ENCODE measurements at regions not wholly inside any gene's neighbourhood (a gene's known extent, or its start where the extent isn't known, plus 50 kb on each side); places are given as distances from the start of the nearest gene placed in this dataset.
"Not testable (repeated sequence)": the region's sequence is repeated elsewhere in the genome, so short reads cannot be mapped to it uniquely, and the experiment has no call there.

DNA sequence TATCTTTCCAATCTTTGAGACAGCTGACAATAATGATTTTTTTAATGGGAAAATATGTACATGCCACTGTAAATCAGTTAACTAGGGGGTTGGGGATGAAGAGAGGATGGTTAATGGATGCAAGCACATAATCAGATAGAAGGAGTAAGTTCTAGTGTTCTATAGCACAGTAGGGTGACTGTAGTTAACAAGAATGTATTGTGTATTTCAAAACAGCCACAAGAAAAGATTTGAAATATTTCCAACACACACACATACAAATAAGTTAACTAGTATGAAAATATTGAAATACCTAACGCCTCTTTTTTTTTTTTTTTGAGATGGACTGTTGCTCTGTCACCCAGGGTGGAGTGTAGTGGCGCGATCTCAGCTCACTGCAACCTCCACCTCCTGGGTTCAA, 153.4 kb upstream of the SALL4 start:
- no peak for DNase-seq

DNA sequence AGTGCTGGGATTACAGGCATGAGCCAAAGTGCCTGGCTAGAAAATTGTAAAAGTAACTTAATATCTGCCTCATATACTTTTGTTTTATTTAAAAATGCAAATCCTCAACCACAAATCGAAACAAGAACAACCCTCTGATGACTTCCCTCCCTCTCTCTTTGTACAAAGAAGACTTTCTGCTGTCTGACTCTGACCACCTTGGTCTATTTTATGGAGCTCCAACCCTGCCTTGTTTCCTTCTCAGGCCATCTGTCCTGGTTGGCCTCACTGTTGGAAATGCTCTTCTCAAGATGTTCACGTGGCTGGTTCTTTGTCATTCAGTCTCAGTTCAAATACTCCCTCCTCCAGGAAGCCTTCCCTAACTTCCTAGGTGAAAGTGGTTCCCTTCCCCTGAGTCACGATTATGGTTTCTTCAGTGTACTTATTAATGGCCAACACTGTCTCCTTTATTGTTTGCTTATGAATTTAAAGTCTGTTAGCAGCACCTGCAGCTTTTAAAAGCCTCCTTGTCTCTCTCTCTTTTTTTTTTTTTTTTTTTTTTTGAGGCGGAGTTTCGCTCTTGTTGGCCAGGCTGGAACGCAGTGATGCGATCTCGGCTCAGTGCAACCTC, 151.5 kb upstream of the SALL4 start:
- no peak for DNase-seq

DNA sequence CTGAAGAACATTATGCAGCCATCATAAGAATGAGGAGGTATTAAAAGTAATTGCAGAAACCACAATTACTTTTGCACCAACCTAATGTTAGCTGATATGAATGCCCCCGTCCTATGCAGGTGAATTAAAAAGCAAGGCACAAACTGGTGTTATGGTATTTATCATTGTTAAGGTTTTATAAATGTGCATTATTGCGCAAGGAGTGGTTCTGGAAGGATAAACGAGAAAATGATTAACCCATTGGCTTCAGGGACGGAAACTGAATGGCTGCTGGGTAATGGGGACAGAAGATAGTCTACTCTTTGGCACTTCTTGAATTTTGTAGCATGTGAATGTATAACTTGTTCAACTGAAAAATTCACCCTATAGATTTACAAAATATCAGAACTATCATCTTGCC, 148.6 kb upstream of the SALL4 start:
- DNase-seq, result no peak

- no peak for DNase-seq
These were observed 144.3 kb upstream of the SALL4 start for GRCh38 chr20:51946586-51946985.

DNA sequence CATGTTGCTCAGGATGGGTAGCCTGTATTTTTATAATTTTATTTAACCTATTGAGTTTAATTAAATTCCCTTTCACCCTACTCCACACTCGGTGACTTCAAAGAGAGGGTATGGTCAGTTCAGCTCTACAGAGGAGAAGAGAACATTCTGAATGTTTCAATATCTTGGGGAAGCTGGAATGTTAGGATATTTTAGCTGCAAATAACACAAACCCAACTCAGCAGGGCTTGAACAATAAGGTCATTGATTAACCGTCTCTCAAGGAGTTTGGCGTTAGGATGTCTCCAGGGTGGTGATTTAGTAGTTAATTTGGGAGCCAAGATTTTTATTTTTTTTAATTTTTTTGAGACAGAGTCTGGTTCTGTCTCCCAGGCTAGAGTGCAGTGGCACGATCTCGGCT, 143.6 kb upstream of the SALL4 start:
- no peak for DNase-seq

GRCh38 chr20:51945177-51945576, 142.9 kb upstream of the SALL4 start:
- DNase-seq, result no peak

DNA sequence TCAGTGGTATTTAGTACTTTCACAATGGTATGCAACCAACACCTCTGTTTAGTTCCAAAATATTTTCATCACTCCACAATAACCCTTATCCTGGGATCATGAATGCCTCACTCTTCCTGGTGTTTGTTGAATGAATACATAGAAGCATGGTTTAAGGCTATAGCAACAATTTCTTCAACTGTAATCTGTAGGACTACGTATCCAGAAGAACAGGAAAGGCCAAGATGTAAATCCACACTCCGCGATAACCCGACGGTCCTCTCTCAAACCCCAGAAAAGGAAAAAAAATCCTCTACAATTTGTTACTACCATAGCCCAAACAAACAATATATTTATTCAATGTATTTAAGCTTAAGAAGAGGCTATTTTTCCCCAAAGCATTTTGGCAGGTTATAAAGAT, 141.4 kb upstream of the SALL4 start:
- DNase-seq, result no peak

- not testable (repeated sequence) for DNase-seq
These were observed 141.0 kb upstream of the SALL4 start for GRCh38 chr20:51943326-51943725.

DNA sequence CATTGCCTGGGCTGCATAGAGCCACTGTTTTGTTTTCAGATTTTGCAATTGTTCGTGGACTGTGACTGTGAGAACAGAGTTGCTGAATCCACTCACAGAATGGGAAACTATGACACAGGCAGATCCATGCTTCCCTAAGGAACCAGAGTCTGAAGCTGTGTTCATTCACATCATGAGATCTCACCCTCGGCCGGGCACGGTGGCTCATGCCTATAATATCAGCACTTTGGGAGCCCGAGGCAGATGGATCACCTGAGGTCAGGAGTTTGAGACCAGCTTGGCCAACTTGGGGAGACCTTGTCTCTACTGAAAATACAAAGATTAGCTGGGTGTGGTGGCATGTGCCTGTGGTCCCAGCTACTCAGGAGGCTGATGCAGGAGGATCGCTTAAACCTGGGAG, 139.2 kb upstream of the SALL4 start:
- DNase-seq, result no peak

DNA sequence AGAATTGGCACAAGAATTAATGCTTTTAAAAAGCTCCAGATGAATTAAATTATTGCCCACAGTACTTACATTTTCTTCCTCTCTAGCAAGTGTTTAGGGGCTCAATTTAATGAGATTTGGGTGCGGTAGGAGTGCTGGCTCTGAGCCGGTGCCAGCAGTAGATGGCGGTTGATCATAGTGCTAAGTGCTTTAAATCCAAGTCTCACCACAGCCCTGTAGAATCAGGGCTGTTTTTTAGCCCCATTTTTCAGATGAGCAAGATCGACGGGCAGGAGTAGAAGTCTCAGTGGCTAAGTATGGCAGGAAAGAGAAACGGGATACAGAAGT, 136.9 kb upstream of the SALL4 start:
- DNase-seq, result no peak

DNA sequence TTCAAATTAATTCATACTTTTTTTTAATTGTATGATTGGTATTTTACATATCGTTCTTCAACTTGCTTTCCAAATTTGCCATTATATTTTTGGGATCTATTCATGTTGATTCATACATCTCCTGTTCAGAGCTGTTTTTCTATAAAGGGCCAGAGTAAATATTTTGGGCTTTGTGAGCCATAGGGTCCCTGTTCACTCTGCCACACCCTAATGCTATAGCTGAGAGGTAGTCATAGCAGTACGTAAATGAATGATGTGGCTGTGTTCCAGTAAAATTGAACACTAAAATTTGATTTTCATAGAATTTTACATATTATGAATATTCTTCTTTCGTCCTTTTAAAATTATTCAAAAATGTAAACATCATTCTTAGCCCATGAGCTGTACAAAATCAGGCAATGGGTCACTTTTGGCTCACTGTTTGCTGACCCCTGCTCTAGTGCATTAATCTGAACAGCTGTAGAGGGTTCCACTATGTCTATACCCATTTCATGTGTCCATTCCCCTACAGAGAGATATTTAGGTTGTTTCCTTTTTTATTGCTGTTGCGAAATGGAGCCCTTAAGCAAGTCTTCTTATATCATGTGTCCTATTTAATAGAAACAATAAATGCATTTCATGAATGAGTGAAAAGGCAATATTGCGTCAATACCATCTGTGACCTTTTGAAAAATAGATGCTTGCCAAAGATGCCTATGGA, 136.4 kb upstream of the SALL4 start:
- DNase-seq, result no peak

DNA sequence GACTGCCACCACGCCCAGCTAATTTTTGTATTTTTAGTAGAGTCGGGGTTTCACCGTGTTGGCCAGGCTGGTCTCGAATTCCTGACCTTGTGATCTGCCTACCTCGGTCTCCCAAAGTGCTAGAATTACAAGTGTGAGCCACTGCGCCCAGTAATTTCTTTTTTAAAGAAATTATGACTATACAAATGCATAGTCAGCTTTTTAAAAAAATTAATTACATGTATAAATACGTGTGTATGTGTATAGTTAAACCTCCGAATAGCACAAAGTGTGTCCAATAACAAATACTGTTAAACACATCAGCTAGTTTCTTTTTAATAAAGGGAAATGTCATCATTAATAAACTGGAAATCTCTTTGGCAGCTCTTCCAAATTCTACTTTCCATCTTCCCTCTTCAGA, 135.5 kb upstream of the SALL4 start:
- DNase-seq, result no peak

DNA sequence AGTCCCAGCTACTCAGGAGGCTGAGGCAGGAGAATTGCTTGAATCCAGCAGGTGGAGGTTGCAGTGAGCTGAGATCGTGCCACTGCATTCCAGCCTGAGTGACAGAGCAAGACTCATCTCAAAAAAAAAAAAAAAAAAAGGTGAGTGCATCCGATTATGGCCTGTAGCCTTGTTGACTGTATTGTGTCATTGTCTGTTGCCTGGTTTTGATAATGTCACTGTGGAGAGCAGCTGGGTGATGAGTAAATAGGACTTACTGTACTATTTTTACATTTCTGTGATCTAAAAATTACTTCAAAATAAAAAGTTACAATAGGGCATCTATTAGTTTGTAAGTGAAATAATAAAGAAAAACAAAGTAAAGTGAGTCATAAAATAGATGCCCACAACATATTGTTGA, 134.1 kb upstream of the SALL4 start:
- no peak for DNase-seq

- no peak for DNase-seq
These were observed 132.7 kb upstream of the SALL4 start for GRCh38 chr20:51935003-51935358.

DNA sequence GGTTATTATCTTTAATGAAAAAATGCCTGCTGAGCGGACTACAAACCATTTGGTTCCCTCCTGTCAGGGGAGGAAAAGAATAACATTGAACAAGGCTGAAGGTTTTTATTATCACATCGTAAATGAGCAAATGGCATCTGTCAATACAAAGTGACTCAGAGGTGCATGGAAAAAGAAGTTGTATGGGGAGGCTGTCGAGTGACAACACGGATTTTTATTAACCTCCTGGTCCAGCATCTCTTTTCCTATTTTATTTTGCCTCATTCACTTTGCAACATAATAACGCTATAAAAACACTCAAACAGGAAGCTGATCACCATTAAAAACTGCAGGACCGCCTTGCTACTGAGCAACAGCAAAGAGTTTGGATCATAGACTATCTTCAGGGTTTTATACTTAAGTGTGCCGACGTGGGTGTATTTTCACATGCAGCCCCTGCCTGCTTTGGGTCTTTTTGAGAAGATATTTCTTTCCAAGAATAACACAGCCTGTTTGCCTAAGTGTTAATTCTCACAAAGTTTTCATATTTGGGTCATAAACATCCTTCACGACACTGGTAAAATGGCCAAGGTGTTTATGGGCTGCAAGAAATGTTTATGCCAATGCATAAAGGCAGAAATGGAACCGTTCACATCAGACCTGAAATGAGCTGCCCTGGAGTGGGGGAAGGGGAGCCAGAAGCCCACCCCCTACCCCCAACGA, 132.1 kb upstream of the SALL4 start:
- no peak for DNase-seq

DNA sequence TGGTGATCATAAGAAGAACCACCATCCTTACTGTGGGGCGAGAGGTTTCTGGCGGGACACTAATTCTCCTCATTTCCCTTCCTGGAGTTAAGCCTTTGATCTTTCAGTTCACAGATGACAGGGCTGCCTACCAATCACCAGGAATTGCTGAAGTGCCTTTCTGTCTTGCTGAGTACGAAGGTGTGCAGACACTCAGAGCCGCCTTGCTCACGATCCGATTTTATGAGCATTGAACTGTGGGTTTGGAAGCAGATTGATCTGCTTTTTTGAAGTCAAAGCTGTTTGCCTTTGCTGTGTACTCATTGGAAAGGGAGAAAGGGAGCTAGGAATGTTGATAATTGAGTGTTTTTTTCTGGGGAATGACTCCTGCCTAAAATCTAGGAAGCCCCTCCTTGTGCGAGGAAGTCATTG, 129.1 kb upstream of the SALL4 start:
- no peak for DNase-seq

DNA sequence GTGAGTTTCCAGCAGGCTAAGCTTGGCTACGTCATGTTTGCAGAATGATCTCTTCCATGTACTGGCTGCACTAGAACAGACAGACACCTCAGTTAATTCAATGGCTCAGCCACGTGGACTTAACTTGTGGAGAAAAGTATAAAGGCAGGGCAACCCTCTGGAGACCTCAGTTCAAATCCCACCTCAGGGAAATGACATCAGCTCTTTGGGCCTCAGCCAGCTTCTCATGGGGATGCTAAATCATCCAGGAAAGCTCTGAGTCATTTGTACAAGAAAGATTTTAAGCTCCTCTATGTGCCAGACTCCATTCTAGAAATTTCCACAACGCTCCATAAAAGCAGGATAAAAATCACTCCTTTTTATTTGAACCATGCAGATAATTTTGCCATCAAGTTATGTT, 128.5 kb upstream of the SALL4 start:
- peak; percentile 44 for DNase-seq

GRCh38 chr20:51928931-51929330, 126.6 kb upstream of the SALL4 start:
- no peak for DNase-seq

GRCh38 chr20:51927970-51928369, 125.6 kb upstream of the SALL4 start:
- not testable (repeated sequence) for DNase-seq

DNA sequence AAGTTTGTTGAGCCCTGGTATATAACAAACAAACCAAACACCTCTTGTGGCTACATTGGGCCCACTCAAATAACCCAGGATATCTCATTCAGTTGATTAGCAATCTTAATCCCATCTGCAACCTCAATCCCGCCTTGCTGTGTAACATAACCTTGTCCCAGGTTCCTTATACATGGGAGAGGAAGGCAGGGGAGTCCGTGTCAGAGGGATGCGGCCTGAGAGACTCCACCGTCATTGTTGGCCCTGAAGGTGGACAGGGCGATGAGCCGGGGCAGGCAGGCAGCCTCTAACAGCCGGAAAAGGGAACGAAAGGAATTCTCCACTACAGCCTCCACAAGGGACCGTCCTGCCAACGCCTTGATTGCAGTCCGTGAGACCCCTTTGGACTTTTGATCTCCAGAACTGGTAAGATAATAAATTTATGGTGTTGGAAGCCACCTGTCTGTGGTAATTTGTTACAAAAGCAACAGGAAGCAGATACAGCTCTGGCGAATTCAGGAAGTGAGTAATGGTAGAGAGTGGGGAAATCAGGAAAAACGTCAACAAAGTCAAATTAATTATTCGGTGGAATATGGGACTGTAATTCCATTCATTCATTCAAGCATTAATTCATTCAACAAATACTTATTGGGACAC, 124.5 kb upstream of the SALL4 start:
- no peak for DNase-seq

DNA sequence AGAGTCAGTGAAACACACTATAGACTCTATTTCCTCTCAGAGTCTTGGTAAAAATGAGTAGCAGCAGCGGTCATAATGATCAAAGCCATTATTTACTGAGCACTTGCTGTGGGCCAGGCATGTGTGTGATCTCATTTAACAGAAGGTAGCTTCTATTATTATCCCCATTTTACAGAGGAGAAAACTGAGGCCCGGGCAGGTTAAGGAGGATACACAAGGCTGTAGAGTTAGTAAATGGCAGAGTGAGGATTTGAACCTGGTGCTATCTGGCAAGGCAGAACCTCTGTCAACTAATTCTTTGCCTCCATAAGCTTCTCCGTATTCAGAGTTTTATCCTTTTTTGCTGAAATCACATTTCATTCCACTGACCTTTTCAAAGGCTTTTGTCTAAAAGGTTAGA, 122.2 kb upstream of the SALL4 start:
- no peak for DNase-seq

GRCh38 chr20:51923633-51924032, 121.3 kb upstream of the SALL4 start:
- DNase-seq, result no peak

DNA sequence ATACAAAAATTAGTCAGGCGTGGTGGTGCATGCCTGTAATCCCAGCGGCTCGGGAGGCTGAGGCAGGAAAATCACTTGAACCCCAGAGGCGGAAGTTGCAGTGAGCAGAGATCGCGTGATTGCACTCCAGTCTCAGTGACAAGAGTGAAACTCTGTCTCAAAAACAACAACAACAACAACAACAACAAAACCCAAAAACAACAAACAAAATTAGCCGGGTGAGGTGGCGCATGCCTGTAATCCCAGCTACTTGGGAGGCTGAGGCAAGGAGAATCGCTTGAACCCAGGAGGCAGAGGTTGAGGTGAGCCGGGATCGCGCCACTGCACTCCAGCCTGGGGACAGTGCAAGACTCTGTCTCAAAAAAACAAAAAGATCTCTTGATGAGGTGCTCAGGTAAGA, 120.5 kb upstream of the SALL4 start:
- not testable (repeated sequence) for DNase-seq

DNA sequence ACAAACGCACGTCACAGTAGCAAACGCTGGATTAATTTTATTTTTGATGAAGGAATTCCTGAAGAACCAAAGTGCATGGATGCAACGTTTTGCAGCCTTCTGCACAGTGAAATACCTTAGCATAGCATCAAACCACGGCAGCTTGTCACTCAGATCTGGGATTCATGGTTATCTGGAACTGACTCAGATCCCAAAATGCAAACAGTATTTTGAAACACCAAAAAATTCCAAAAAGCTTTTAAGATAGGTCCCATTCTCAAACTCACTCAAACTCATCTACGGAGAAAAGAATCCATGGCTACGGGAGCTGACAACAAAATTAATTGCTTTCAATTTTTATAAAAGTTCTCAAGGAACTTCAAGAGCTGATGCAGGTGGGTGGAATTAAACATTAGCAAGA, 116.2 kb upstream of the SALL4 start:
- DNase-seq, result no peak

Data from NCI-H1436 treated with DMSO at 0.1 percent for 48 hours (cell line).